SU-DHL-6 (cell line): ENCODE measurements at regions not wholly inside any gene's neighbourhood (a gene's known extent, or its start where the extent isn't known, plus 50 kb on each side); places are given as distances from the start of the nearest gene placed in this dataset.
A peak's percentile ranks its signal among the peaks of the same experiment; 100 is the strongest.

Experiments
- H2AFZ ChIP-seq: fragments of 200-600 bp; sonication (generic); 2 replicates; pipeline ENCODE4 v1.6.1; 2014; ENCODE audit warnings: low read depth, mild to moderate bottlenecking, moderate library complexity, mixed read lengths, antibody characterized with exemption, low read length; ENCODE audit not compliant: severe bottlenecking
- H3F3A ChIP-seq: fragments of 200-600 bp; shearing (Covaris generic); 2 replicates; pipeline ENCODE4 v1.6.0; 2016; ENCODE audit warnings: antibody characterized with exemption, mild to moderate bottlenecking; ENCODE audit not compliant: insufficient read depth
- H3K27ac ChIP-seq: fragments of 200-600 bp; sonication (generic); 2 replicates; pipeline ENCODE4 v1.5.1; 2016; ENCODE audit warnings: low read depth, mild to moderate bottlenecking, low read length, moderate library complexity, mixed read lengths
- H3K27me3 ChIP-seq: fragments of 200-600 bp; sonication (generic), shearing (Covaris generic); 2 replicates; pipeline ENCODE4 v1.6.0; 2014; ENCODE audit warnings: mild to moderate bottlenecking, low read length
- H3K36me3 ChIP-seq: fragments of 200-600 bp; sonication (generic); 2 replicates; pipeline ENCODE4 v1.6.1; 2014; ENCODE audit warnings: mild to moderate bottlenecking, low read length, mixed read lengths
- H3K4me2 ChIP-seq: fragments of 300-600, 200-600 bp; shearing (Covaris generic), sonication (generic); 2 replicates; pipeline ENCODE4 v1.6.0; 2014; ENCODE audit warnings: low read length, low read depth, mild to moderate bottlenecking; ENCODE audit not compliant: poor library complexity, severe bottlenecking
- H3K4me3 ChIP-seq: fragments of 200-600 bp; sonication (generic); 2 replicates; pipeline ENCODE4 v1.5.1; 2014; ENCODE audit warnings: antibody characterized with exemption, low read length, mild to moderate bottlenecking, mixed read lengths; ENCODE audit not compliant: insufficient read depth, poor library complexity, severe bottlenecking
- H3K79me2 ChIP-seq: fragments of 200-600 bp; sonication (generic); 2 replicates; pipeline ENCODE4 v1.6.1; 2014; ENCODE audit warnings: mild to moderate bottlenecking, low read length, moderate library complexity; ENCODE audit not compliant: insufficient read depth
- H3K9ac ChIP-seq: fragments of 200-600 bp; sonication (generic); 2 replicates; pipeline ENCODE4 v1.7.0; 2014; ENCODE audit warnings: mild to moderate bottlenecking, low read length
- H3K9me2 ChIP-seq: fragments of 200-600 bp; sonication (generic); replicated peaks from 2 replicates; pipeline ENCODE4 v1.6.1; 2014; ENCODE audit warnings: low read length; ENCODE audit not compliant: insufficient read depth
- H3K9me3 ChIP-seq: fragments of 200-600 bp; sonication (generic); 2 replicates; pipeline ENCODE4 v1.6.1; 2014; ENCODE audit warnings: low read length, mixed read lengths; ENCODE audit not compliant: insufficient read depth
- H4K20me1 ChIP-seq: fragments of 200-600 bp; sonication (generic); 2 replicates; pipeline ENCODE4 v1.6.1; 2014; ENCODE audit warnings: low read depth, mild to moderate bottlenecking, antibody characterized with exemption, low read length, moderate library complexity, mixed read lengths
- EZH2phosphoT487 ChIP-seq: fragments of 200-600 bp; sonication (generic), shearing (Covaris generic); conservative IDR thresholded peaks from 2 replicates; pipeline ENCODE4 v1.6.1; 2018; ENCODE audit warnings: mild to moderate bottlenecking, antibody characterized with exemption, low read length, moderate library complexity, mixed read lengths
- TF ChIP-seq, protein P1 (sequence below): fragments of 200-600 bp; sonication (generic); IDR thresholded peaks from one replicate; pipeline ENCODE4 v1.5.1; 2017; ENCODE audit warnings: antibody characterized with exemption, mild to moderate bottlenecking, low read length, moderate library complexity; ENCODE audit not compliant: insufficient read depth, poor library complexity, severe bottlenecking

DNA sequence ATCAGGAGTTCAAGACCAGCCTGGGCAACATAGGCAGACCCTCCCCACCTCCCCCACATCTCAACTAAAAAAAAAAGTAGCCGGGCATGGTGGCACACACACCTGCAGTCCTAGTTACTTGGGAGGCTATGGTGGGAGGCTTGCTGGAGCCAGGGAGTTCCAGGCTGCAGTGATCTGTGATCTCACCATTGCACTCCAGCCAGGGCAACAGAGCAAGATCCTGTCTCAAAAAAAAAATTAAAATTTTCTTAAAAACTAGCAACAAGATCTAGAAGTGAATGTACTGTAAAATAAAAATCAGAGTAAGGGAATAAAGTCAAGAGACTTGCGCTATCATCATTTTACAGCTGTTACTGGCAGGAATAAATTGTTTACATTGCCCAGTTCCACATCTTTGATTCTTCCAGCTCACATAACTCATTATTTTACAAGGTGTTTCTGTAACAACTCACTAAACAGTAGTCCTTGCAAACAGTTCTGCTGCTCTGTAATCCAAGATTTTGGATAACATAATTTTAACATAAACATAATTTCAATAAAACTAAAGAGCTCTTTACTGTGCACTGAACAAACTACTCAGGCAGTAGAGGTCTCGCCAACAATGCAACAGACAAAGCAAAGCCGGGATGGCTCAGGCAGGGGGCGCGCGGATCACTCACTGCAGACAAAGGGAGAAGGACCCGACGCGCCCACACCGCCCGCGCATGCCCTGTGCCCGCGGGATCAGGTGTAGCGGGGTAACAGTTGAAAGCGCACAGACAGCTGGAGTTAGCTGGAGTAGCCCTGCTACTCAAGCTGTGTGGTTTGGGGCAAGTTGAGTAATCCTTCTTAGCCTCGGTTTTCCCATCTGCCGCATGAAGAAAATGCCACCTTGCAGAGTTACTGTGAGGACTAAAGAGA lies 73.3 kb upstream of the NFE2L3 start:
- Histone ChIP-seq H3K27me3 (no peaks in the 10 kb centered on the region), H4K20me1 (no peaks in the 10 kb centered on the region), H3K4me3 (no peak overlapping the region), H3K4me2 (peak overlapping the region; percentile 35), H3K9me3 (no peaks in the 10 kb centered on the region), H3K9ac (0 out of 2 replicates have a peak overlapping the region, but pooled peaks have one; percentile 4), H3F3A (no peaks in the 10 kb centered on the region), H3K27ac (no peak overlapping the region), H2AFZ (peak overlapping the region; percentile 6), H3K9me2 (no peaks in the 10 kb centered on the region), H3K36me3 (no peaks in the 10 kb centered on the region), H3K79me2 (no peaks in the 10 kb centered on the region)
- TF ChIP-seq EZH2phosphoT487: no peak
- TF ChIP-seq, protein P1, sequence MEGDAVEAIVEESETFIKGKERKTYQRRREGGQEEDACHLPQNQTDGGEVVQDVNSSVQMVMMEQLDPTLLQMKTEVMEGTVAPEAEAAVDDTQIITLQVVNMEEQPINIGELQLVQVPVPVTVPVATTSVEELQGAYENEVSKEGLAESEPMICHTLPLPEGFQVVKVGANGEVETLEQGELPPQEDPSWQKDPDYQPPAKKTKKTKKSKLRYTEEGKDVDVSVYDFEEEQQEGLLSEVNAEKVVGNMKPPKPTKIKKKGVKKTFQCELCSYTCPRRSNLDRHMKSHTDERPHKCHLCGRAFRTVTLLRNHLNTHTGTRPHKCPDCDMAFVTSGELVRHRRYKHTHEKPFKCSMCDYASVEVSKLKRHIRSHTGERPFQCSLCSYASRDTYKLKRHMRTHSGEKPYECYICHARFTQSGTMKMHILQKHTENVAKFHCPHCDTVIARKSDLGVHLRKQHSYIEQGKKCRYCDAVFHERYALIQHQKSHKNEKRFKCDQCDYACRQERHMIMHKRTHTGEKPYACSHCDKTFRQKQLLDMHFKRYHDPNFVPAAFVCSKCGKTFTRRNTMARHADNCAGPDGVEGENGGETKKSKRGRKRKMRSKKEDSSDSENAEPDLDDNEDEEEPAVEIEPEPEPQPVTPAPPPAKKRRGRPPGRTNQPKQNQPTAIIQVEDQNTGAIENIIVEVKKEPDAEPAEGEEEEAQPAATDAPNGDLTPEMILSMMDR: peak; percentile 85

DNA sequence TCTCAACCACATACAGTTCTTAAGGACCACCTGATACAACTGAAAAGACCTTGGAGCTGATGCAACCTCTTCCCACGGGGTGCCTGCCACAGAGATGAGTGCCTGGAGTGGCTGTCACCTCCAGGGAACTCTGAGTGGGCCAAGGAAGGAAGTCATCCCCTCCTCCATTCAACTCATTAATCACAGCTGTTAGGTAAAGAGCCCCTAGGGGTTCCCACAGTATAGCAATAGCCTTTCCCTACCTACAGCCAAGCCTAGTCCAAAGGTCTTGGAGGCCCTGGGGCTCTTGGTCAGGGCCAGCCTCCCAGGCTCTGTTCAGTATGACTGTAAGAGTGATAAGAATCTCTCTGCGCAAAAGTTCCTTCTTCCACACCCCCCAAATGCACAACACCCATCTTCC lies 70.4 kb upstream of the NFE2L3 start:
- H3K79me2 ChIP-seq: no peaks in the 10 kb centered on the region
- no peaks in the 10 kb centered on the region for H3K9me3 ChIP-seq
- no peak overlapping the region for H3K4me2 ChIP-seq
- H3K27ac ChIP-seq: no peak overlapping the region
- TF ChIP-seq EZH2phosphoT487: no peak
- TF ChIP-seq, protein P1: no peak
- no peaks in the 10 kb centered on the region for H4K20me1 ChIP-seq
- H3F3A ChIP-seq: no peaks in the 10 kb centered on the region
- no peaks in the 10 kb centered on the region for H3K36me3 ChIP-seq
- H3K4me3 ChIP-seq: no peak overlapping the region
- no peaks in the 10 kb centered on the region for H3K27me3 ChIP-seq
- no peak overlapping the region for H2AFZ ChIP-seq
- no peak overlapping the region for H3K9ac ChIP-seq
- no peaks in the 10 kb centered on the region for H3K9me2 ChIP-seq

DNA sequence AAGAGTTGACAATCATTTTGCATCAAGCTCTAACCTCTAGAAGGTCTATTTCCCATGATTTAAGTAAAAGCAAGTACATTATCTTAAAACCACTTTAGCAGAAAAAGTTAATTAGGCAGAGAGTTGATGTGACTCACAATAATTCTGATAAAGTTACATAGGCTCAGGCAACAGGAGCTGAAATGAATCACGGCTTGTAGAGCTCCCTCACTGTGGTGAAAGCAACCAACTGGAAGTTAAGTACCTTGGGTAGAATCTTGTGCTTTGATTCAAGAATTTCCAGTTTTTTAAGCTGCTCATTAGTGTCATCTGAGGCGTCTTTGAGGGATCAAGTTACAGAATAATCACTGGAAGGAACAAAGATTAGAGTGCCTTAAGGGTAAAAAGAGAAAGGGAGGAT lies 68.9 kb upstream of the NFE2L3 start:
- Histone ChIP-seq H3K27me3 (no peaks in the 10 kb centered on the region), H3K27ac (no peak overlapping the region), H3K9me2 (no peaks in the 10 kb centered on the region), H4K20me1 (no peaks in the 10 kb centered on the region), H3K4me3 (no peak overlapping the region), H3K36me3 (no peaks in the 10 kb centered on the region), H3K4me2 (no peak overlapping the region), H3F3A (no peaks in the 10 kb centered on the region), H3K79me2 (no peaks in the 10 kb centered on the region), H3K9me3 (no peaks in the 10 kb centered on the region), H2AFZ (no peak overlapping the region), H3K9ac (no peak overlapping the region)
- TF ChIP-seq, protein P1: no peak
- no peak for TF ChIP-seq EZH2phosphoT487
